B cell (primary cell): ENCODE measurements at regions not wholly inside any gene's neighbourhood (a gene's known extent, or its start where the extent isn't known, plus 50 kb on each side); places are given as distances from the start of the nearest gene placed in this dataset.

Experiments used
- ATAC-seq: fragments of 200-7000 bp; cut with Tn5 transposase; one replicate; pipeline ENCODE4 v1.10.0; 2021; ENCODE audit warnings: low read depth, mild to moderate bottlenecking, moderate number of reproducible peaks, moderate library complexity
- CTCF ChIA-PET: fragments of 350-600 bp; sonication (Branson Sonifier 250); formaldehyde crosslinking; loops from one replicate; lab custom pipeline; 2021; ENCODE audit warnings: antibody characterized with exemption, inconsistent platforms; lab: Charles Lee
- POLR2A ChIA-PET: fragments of 350-600 bp; sonication (Branson Sonifier 250); formaldehyde crosslinking; loops from one replicate; lab custom pipeline; 2021; ENCODE audit warnings: antibody characterized with exemption; lab: Charles Lee
- DNase-seq: peaks from one replicate; pipeline ENCODE4 v3.0.0; 2013
- H2AFZ ChIP-seq: 2 replicates; pipeline ENCODE4 v1.6.1; 2012; ENCODE audit warnings: mild to moderate bottlenecking, low read depth, low read length; ENCODE audit not compliant: insufficient read depth, poor library complexity, severe bottlenecking
- H3K27ac ChIP-seq, 2 donors: 1 replicate in 1 of 2; 2 replicates in 1 of 2; pipeline ENCODE4 v1.5.1; 2012 to 2013; ENCODE audit warnings: low read length in 2 of 2, mild to moderate bottlenecking in 2 of 2, moderate library complexity in 1 of 2
- H3K27me3 ChIP-seq, 4 experiments: fragments of 200-600 bp in 1 of 4; sonication (generic) in 1 of 4; replicated peaks in 1 of 4; 1 replicate in 2 of 4; 2 replicates in 2 of 4; pipeline versions ENCODE4 v1.6.1 to v1.7.0; 2013 to 2016; ENCODE audit warnings: low read length in 3 of 4, mild to moderate bottlenecking in 2 of 4, mixed read lengths in 1 of 4, moderate library complexity in 1 of 4; ENCODE audit not compliant: insufficient read depth in 4 of 4, control insufficient read depth in 3 of 4; ENCODE audit errors: control extremely low read depth in 1 of 4
- H3K36me3 ChIP-seq, 2 experiments: replicated peaks in 1 of 2; 1 replicate in 1 of 2; 2 replicates in 1 of 2; pipeline versions ENCODE4 v1.6.1 to v1.7.1; 2013; ENCODE audit warnings: low read length in 1 of 2; ENCODE audit not compliant: insufficient read depth in 2 of 2, control insufficient read depth in 1 of 2; ENCODE audit errors: control extremely low read depth in 1 of 2, extremely low read depth in 1 of 2
- H3K4me1 ChIP-seq, 2 donors: fragments of 200-600 bp in 1 of 2; sonication (generic) in 1 of 2; 1 replicate in 1 of 2; 2 replicates in 1 of 2; pipeline versions ENCODE4 v1.5.1 to v1.6.1; 2013 to 2017; ENCODE audit warnings: low read length in 2 of 2; ENCODE audit not compliant: control insufficient read depth in 2 of 2, insufficient read depth in 2 of 2
- H3K4me2 ChIP-seq: replicated peaks from 2 replicates; pipeline ENCODE3; 2012; ENCODE audit warnings: mild to moderate bottlenecking, low read depth, low read length; ENCODE audit not compliant: poor library complexity, severe bottlenecking
- H3K4me3 ChIP-seq, 5 experiments: fragments of 200-600 bp in 1 of 5; sonication (generic) in 1 of 5; 1 replicate in 3 of 5; 2 replicates in 2 of 5; pipeline versions ENCODE4 v1.5.1 to v1.7.0; 2011 to 2016; ENCODE audit warnings: low read length in 4 of 5, mild to moderate bottlenecking in 4 of 5, low read depth in 2 of 5, control low read depth in 1 of 5, moderate library complexity in 1 of 5; ENCODE audit not compliant: insufficient read depth in 1 of 5; ENCODE audit errors: control extremely low read depth in 1 of 5, extremely low read depth in 1 of 5
- H3K79me2 ChIP-seq: fragments of 200-600 bp; sonication (generic); one replicate; pipeline ENCODE4 v1.6.0; 2016; ENCODE audit warnings: low read length; ENCODE audit not compliant: control insufficient read depth, insufficient read depth
- H3K9ac ChIP-seq: fragments of 200-600 bp; sonication (generic); 2 replicates; pipeline ENCODE4 v1.6.1; 2017; ENCODE audit warnings: mild to moderate bottlenecking, low read length, moderate library complexity
- H3K9me3 ChIP-seq, 3 donors: one replicate each; pipeline versions ENCODE4 v1.6.1 to v1.7.1; 2013; ENCODE audit warnings: low read length in 2 of 3; ENCODE audit not compliant: control insufficient read depth in 2 of 3, insufficient read depth in 1 of 3; ENCODE audit errors: control extremely low read depth in 1 of 3
- H4K20me1 ChIP-seq: 2 replicates; pipeline ENCODE4 v1.6.0; 2012; ENCODE audit warnings: mild to moderate bottlenecking, low read length; ENCODE audit not compliant: insufficient read depth, control insufficient read depth, poor library complexity, severe bottlenecking
- H3K27ac Mint-ChIP-seq: one replicate; pipeline ENCODE4 v1.8.0; 2021; ENCODE audit warnings: mixed read lengths
- H3K27me3 Mint-ChIP-seq: one replicate; pipeline ENCODE4 v1.8.0; 2021; ENCODE audit warnings: mixed read lengths
- H3K4me1 Mint-ChIP-seq: one replicate; pipeline ENCODE4 v1.8.0; 2021; ENCODE audit warnings: mixed read lengths
- H3K4me3 Mint-ChIP-seq: one replicate; pipeline ENCODE4 v1.8.0; 2021; ENCODE audit warnings: mixed read lengths
- H3K9me3 Mint-ChIP-seq: one replicate; pipeline ENCODE4 v1.8.0; 2022; ENCODE audit warnings: mixed read lengths; ENCODE audit not compliant: insufficient read depth
- EZH2 ChIP-seq: IDR thresholded peaks from 2 replicates; pipeline ENCODE4 v1.6.1; 2012; ENCODE audit warnings: borderline replicate concordance, low read depth, mild to moderate bottlenecking, moderate library complexity, low read length; ENCODE audit not compliant: insufficient read depth, poor library complexity, severe bottlenecking
- WGBS: methylation state at CpG from one replicate; pipeline ENCODE4 v1.1.5; 2013; ENCODE audit warnings: missing lambda C conversion rate; ENCODE audit not compliant: insufficient coverage; 5-methylcytosine and 5-hydroxymethylcytosine counted together
- intact Hi-C: fragments of 100-400 bp; cut with micrococcal nuclease; formaldehyde crosslinking; loops from one replicate; pipeline ENCODE4 v1.10.0; 2022
- TF ChIP-seq, protein P1 (sequence below): fragments of 200-600 bp; IDR thresholded peaks from one replicate; pipeline ENCODE4 v1.8.0; 2022; ENCODE audit warnings: antibody characterized with exemption, mild to moderate bottlenecking

DNA sequence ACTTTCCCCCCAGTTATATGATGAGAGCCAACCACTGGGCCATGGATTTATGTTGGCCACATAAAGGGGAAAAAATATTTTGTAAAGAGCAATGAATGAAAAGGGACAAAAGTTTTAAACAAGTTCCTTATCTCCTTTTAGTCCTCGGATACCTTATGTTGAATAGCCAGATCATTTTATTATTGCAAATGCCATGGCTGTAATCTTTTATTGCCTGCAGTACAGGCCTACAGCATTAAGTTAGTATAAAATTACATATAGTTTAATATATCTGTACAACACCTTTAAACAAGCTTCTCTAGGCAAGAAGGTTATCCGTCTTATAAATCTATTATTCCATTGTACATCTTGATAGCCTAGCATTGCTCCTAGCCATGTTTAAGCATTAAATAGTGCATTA, 93.9 kb upstream of the SLC35B3 start:
- no peak for DNase-seq
- H3K9me3 Mint-ChIP-seq: no peaks in the 10 kb centered on the region
- no peaks in the 10 kb centered on the region for H4K20me1 ChIP-seq
- TF ChIP-seq, protein P1, sequence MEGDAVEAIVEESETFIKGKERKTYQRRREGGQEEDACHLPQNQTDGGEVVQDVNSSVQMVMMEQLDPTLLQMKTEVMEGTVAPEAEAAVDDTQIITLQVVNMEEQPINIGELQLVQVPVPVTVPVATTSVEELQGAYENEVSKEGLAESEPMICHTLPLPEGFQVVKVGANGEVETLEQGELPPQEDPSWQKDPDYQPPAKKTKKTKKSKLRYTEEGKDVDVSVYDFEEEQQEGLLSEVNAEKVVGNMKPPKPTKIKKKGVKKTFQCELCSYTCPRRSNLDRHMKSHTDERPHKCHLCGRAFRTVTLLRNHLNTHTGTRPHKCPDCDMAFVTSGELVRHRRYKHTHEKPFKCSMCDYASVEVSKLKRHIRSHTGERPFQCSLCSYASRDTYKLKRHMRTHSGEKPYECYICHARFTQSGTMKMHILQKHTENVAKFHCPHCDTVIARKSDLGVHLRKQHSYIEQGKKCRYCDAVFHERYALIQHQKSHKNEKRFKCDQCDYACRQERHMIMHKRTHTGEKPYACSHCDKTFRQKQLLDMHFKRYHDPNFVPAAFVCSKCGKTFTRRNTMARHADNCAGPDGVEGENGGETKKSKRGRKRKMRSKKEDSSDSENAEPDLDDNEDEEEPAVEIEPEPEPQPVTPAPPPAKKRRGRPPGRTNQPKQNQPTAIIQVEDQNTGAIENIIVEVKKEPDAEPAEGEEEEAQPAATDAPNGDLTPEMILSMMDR: no peak
- no peak for TF ChIP-seq EZH2
- no peaks in the 10 kb centered on the region for H3K4me1 Mint-ChIP-seq
- H2AFZ ChIP-seq: no peak overlapping the region
- H3K4me1 ChIP-seq: no peaks in the 10 kb centered on the region
- no peak overlapping the region for H3K9ac ChIP-seq
- no peak overlapping the region for H3K4me3 Mint-ChIP-seq
- H3K36me3 ChIP-seq: no peaks in the 10 kb centered on the region
- H3K27me3 Mint-ChIP-seq: no peaks in the 10 kb centered on the region
- no peak overlapping the region for H3K27ac Mint-ChIP-seq
- no peaks in the 10 kb centered on the region for H3K27me3 ChIP-seq
- POLR2A ChIA-PET: no interaction called here
- WGBS: no CpG with 5 or more reads among the region's 2 CpGs
- H3K9me3 ChIP-seq: no peaks in the 10 kb centered on the region
- no peak overlapping the region for H3K27ac ChIP-seq
- no peak overlapping the region for H3K4me2 ChIP-seq
- no peaks in the 10 kb centered on the region for H3K79me2 ChIP-seq
- H3K4me3 ChIP-seq: no peak overlapping the region
- CTCF ChIA-PET: no interaction called here
- no peak for ATAC-seq
- intact Hi-C loops: no loop called here

DNA sequence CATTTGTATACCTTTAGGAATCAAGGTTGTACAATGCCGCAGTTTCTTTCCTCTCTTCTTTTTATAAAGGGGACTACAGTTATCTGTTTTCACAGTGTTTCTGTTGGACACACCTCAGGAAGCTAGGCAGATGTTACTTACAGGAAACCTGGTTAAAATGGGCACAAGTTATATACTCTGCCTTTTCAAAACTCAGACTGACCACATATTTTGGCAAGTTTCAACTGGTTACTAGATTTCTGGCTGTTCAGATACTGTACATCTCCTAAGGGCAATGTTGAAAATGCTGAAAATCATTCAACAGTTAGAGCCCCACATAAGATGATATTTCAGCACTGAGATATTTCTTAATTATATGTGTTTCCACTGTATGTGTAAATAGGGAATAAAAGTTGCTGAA, 92.5 kb upstream of the SLC35B3 start:
- Mint-ChIP-seq H3K4me3 (no peak overlapping the region), H3K27ac (no peak overlapping the region), H3K4me1 (no peaks in the 10 kb centered on the region), H3K9me3 (no peaks in the 10 kb centered on the region), H3K27me3 (no peaks in the 10 kb centered on the region)
- ChIA-PET POLR2A (no interaction called here), CTCF (no interaction called here)
- Histone ChIP-seq H4K20me1 (no peaks in the 10 kb centered on the region), H3K27me3 (no peaks in the 10 kb centered on the region), H2AFZ (no peak overlapping the region), H3K9me3 (no peaks in the 10 kb centered on the region), H3K79me2 (no peaks in the 10 kb centered on the region), H3K9ac (no peak overlapping the region), H3K4me2 (no peak overlapping the region), H3K27ac (no peak overlapping the region), H3K36me3 (no peaks in the 10 kb centered on the region), H3K4me3 (no peak overlapping the region), H3K4me1 (no peaks in the 10 kb centered on the region)
- WGBS: no CpG with 5 or more reads among the region's 1 CpG
- DNase-seq: no peak
- intact Hi-C loops: no loop called here
- ATAC-seq: no peak
- TF ChIP-seq EZH2: no peak
